Stimulated activated CD8-positive, alpha-beta memory T cell treated with anti-CD3 and anti-CD28 coated beads, Interleukin-12 subunit alpha, Interleukin-12 subunit beta, amount 100 ng/mL, for 1 hour (primary cell): ENCODE measurements at regions not wholly inside any gene's neighbourhood (a gene's known extent, or its start where the extent isn't known, plus 50 kb on each side); places are given as distances from the start of the nearest gene placed in this dataset.

Source experiments
- DNase-seq: peaks from one replicate; pipeline ENCODE4 v3.0.0-alpha.2; 2020; ENCODE audit warnings: low read depth

- no peak for DNase-seq
Measured at GRCh38 chr12:24044941-24045703, 95.7 kb upstream of the SOX5 start.

- no peak for DNase-seq
Measured at GRCh38 chr12:24042651-24043050, 93.2 kb upstream of the SOX5 start.

- DNase-seq = no peak
Measured at GRCh38 chr12:24039113-24039525, 89.6 kb upstream of the SOX5 start.

- no peak for DNase-seq
Measured at GRCh38 chr12:24038211-24038997, 88.9 kb upstream of the SOX5 start.

- DNase-seq = no peak
Measured at GRCh38 chr12:24036438-24037216, 87.2 kb upstream of the SOX5 start.

GRCh38 chr12:24034894-24035293, 85.4 kb upstream of the SOX5 start:
- DNase-seq = no peak

- DNase-seq = no peak
Measured at GRCh38 chr12:24034160-24034559, 84.7 kb upstream of the SOX5 start.

- DNase-seq = no peak
Measured at GRCh38 chr12:24027352-24027751, 77.9 kb upstream of the SOX5 start.

- DNase-seq = no peak
Measured at GRCh38 chr12:24025153-24025798, 75.8 kb upstream of the SOX5 start.

- no peak for DNase-seq
Measured at GRCh38 chr12:24023081-24023480, 73.6 kb upstream of the SOX5 start.

- no peak for DNase-seq
Measured at GRCh38 chr12:24021164-24021502, 71.7 kb upstream of the SOX5 start.

GRCh38 chr12:24020397-24021163, 71.1 kb upstream of the SOX5 start:
- no peak for DNase-seq

- no peak for DNase-seq
Measured at GRCh38 chr12:24015833-24016160, 66.3 kb upstream of the SOX5 start.

- no peak for DNase-seq
Measured at GRCh38 chr12:24014915-24015832, 65.7 kb upstream of the SOX5 start.

GRCh38 chr12:24014240-24014639, 64.8 kb upstream of the SOX5 start:
- no peak for DNase-seq

GRCh38 chr12:24012528-24012927, 63.1 kb upstream of the SOX5 start:
- no peak for DNase-seq

- no peak for DNase-seq
Measured at GRCh38 chr12:24011927-24012507, 62.5 kb upstream of the SOX5 start.

GRCh38 chr12:24008166-24008565, 58.7 kb upstream of the SOX5 start:
- DNase-seq = no peak
